PC-9 (cell line): ENCODE measurements at regions not wholly inside any gene's neighbourhood (a gene's known extent, or its start where the extent isn't known, plus 50 kb on each side); places are given as distances from the start of the nearest gene placed in this dataset.

Experiments used
- BruUV-seq: library from RNA; stranded (reverse); fragments of 400-500 nt; replicated peaks from 2 replicates; lab custom pipeline; 2021; lab: Mats Ljungman, UMichigan
- CTCF ChIA-PET: fragments of 300-600 bp; sonication (Branson Sonifier 250); formaldehyde crosslinking; loops from one replicate; lab custom pipeline; 2022; ENCODE audit warnings: antibody characterized with exemption; lab: Charles Lee
- POLR2A ChIA-PET: fragments of 300-600 bp; sonication (Branson Sonifier 250); formaldehyde crosslinking; loops from one replicate; lab custom pipeline; 2022; ENCODE audit warnings: antibody characterized with exemption; ENCODE audit not compliant: unreplicated experiment; lab: Charles Lee
- DNase-seq, 2 experiments: peaks; one replicate each; pipeline versions ENCODE4 v3.0.0 to v3.0.0-alpha.2; 2015 to 2022; ENCODE audit warnings: mixed read lengths in 1 of 2
- H2AFZ ChIP-seq: fragments of 200-600 bp; sonication (generic); 2 replicates; pipeline ENCODE4 v1.8.1; 2017; ENCODE audit warnings: antibody characterized with exemption
- H3F3A ChIP-seq: fragments of 200-600 bp; sonication (generic); 2 replicates; pipeline ENCODE4 v1.8.1; 2017; ENCODE audit warnings: antibody characterized with exemption, mild to moderate bottlenecking, low read depth; ENCODE audit not compliant: insufficient read depth
- H3K27ac ChIP-seq: fragments of 200-600 bp; sonication (generic); 2 replicates; pipeline ENCODE4 v1.6.1; 2016; ENCODE audit warnings: mixed run types
- H3K27me3 ChIP-seq: fragments of 200-600 bp; sonication (generic); 2 replicates; pipeline ENCODE4 v1.6.1; 2016; ENCODE audit warnings: low read depth, mixed run types; ENCODE audit not compliant: insufficient read depth
- H3K36me3 ChIP-seq: fragments of 200-600 bp; sonication (generic); 2 replicates; pipeline ENCODE4 v1.6.1; 2016; ENCODE audit warnings: low read depth, mixed run types
- H3K4me1 ChIP-seq: fragments of 200-600 bp; sonication (generic); replicated peaks from 2 replicates; pipeline ENCODE4 v1.6.1; 2016; ENCODE audit warnings: mixed run types; ENCODE audit not compliant: insufficient read depth
- H3K4me2 ChIP-seq: fragments of 200-600 bp; sonication (generic); 2 replicates; pipeline ENCODE4 v1.6.1; 2017; ENCODE audit warnings: mixed run types
- H3K4me3 ChIP-seq: fragments of 200-600 bp; sonication (generic); 2 replicates; pipeline ENCODE4 v1.6.1; 2016; ENCODE audit warnings: mixed run types
- H3K79me2 ChIP-seq: fragments of 200-600 bp; sonication (generic); 2 replicates; pipeline ENCODE4 v1.6.1; 2017; ENCODE audit warnings: low read depth, mixed run types
- H3K9me2 ChIP-seq: fragments of 200-600 bp; sonication (generic); 2 replicates; pipeline ENCODE4 v1.8.1; 2017; ENCODE audit warnings: mild to moderate bottlenecking; ENCODE audit not compliant: insufficient read depth
- H3K9me3 ChIP-seq: fragments of 200-600 bp; sonication (generic); 2 replicates; pipeline ENCODE4 v1.8.1; 2016; ENCODE audit warnings: low read depth; ENCODE audit not compliant: insufficient read depth
- H4K20me1 ChIP-seq: fragments of 200-600 bp; sonication (generic); 2 replicates; pipeline ENCODE4 v1.8.1; 2017; ENCODE audit not compliant: insufficient read depth
- CTCF ChIP-seq: fragments of 200-600 bp; sonication (generic); conservative IDR thresholded peaks from 2 replicates; pipeline ENCODE4 v1.6.1; 2017; ENCODE audit warnings: mixed run types, antibody characterized with exemption, mild to moderate bottlenecking, moderate library complexity
- EZH2 ChIP-seq: fragments of 200-600 bp; sonication (generic); IDR thresholded peaks from 2 replicates; pipeline ENCODE4 v1.8.0; 2017; ENCODE audit warnings: antibody characterized with exemption, low read depth
- intact Hi-C: fragments of 100-400 bp; cut with micrococcal nuclease; formaldehyde crosslinking; loops from one replicate; pipeline ENCODE4 v1.10.0; 2022; ENCODE audit not compliant: unreplicated experiment

DNA sequence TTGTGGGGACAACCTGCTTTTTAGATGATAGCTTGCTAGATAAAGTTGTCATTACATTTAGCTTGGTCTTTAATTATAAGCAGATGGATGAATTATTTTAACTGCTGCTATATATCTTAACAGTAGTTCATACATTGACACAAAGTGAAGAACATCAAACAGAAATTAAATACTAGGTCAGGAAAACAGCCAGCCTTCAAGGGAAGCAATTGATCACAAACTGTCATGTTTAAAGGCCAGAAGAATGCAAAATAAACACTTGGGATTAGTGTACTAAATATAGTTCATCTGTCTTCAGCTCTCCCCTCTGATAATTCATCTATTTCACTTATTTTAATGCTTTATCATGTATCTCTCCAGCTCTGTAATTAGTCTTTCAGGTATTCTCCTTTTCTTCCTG lies 225.1 kb upstream of the FERMT1 start:
- Histone ChIP-seq H3K4me2 (no peak overlapping the region), H3K4me3 (no peak overlapping the region), H3K9me2 (peaks cover 8% of the 10 kb centered on the region; the same call in 1 of the 2 replicates), H3K27ac (no peak overlapping the region), H3F3A (no peaks in the 10 kb centered on the region), H3K9me3 (no peaks in the 10 kb centered on the region), H2AFZ (no peak overlapping the region), H3K79me2 (no peaks in the 10 kb centered on the region), H3K27me3 (peaks cover 19% of the 10 kb centered on the region; the same call in 1 of the 2 replicates), H3K4me1 (no peaks in the 10 kb centered on the region), H3K36me3 (no peaks in the 10 kb centered on the region), H4K20me1 (no peaks in the 10 kb centered on the region)
- intact Hi-C loops = no loop called here
- ChIA-PET POLR2A (no interaction called here), CTCF (no interaction called here)
- DNase-seq = no peak
- BruUV-seq = no TSS peak
- no peak for TF ChIP-seq EZH2
- no peak for TF ChIP-seq CTCF

DNA sequence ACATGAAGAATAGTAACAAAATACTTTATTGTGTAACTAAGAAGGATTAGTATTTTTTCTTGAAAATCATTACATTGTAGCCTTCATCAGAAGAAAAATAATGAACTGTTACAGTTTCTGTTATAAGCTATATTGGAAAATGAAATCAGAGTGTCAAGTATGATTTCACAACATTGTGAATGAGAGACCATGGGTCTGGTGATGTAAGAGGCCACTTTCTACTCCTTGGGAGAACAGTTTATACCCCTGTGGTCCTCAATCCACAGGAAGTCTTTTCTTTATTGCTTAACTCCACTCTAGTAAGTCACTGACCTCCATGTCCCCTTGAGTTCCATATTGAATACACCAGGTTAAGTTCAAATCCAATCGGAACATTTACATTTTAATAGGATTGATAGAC lies 218.7 kb upstream of the FERMT1 start:
- CTCF ChIA-PET = no interaction called here
- intact Hi-C loops = no loop called here

DNA sequence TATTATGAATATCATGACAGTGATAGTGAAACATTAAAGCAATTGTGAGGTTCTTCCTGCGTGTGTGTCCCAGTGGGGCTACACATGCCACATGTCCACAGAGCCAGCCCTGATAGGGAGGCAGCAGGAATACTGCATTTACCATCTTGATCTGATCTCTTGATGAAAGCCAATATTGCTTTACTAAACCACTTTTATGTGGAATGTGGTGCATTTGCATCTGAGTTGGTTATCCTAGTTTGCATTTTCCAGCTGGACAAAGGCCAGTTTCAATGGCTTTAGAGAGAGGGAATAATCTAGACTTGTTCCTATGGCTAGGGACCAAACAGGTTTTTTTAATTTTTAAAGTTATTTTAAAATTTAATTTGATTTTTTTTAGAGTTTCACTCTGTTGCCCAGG lies 216.3 kb upstream of the FERMT1 start:
- H3K9me3 ChIP-seq = no peaks in the 10 kb centered on the region
- H3K4me3 ChIP-seq = no peak overlapping the region
- 0 out of 2 replicates have a peak, but pooled peaks cover 4% of the 10 kb centered on the region for H3K9me2 ChIP-seq
- H3K4me2 ChIP-seq = no peak overlapping the region
- H3K27ac ChIP-seq = no peak overlapping the region
- H3K79me2 ChIP-seq = no peaks in the 10 kb centered on the region
- POLR2A ChIA-PET = interaction anchor here (0.7 kb wide), 1 partner anchor 16 kb away, joined by 4 read pairs; no protein-coding TSS in a partner anchor
- peaks cover 22% of the 10 kb centered on the region for H3K27me3 ChIP-seq
- CTCF ChIA-PET = no interaction called here
- no peaks in the 10 kb centered on the region for H3K36me3 ChIP-seq
- no peak for TF ChIP-seq CTCF
- no peaks in the 10 kb centered on the region for H3K4me1 ChIP-seq
- H2AFZ ChIP-seq = no peak overlapping the region
- no TSS peak for BruUV-seq
- no peak for DNase-seq
- H3F3A ChIP-seq = no peaks in the 10 kb centered on the region
- intact Hi-C loops = no loop called here
- no peaks in the 10 kb centered on the region for H4K20me1 ChIP-seq

More for the DNA sequence above, 218.7 kb upstream of the FERMT1 start:
- POLR2A ChIA-PET = no interaction called here
- Histone ChIP-seq H3K9me2 (0 out of 2 replicates have a peak, but pooled peaks cover 4% of the 10 kb centered on the region), H3K27ac (no peak overlapping the region), H3K4me2 (no peak overlapping the region), H3K4me1 (no peaks in the 10 kb centered on the region), H3K27me3 (0 out of 2 replicates have a peak, but pooled peaks cover 3% of the 10 kb centered on the region), H4K20me1 (no peaks in the 10 kb centered on the region), H2AFZ (no peak overlapping the region), H3K36me3 (no peaks in the 10 kb centered on the region), H3F3A (no peaks in the 10 kb centered on the region), H3K79me2 (no peaks in the 10 kb centered on the region), H3K4me3 (no peak overlapping the region), H3K9me3 (no peaks in the 10 kb centered on the region)
- TF ChIP-seq CTCF (no peak), EZH2 (no peak)
- no peak for DNase-seq
- BruUV-seq = no TSS peak
